ENCODE measurements at regions not wholly inside any gene's neighbourhood (a gene's known extent, or its start where the extent isn't known, plus 50 kb on each side); places are given as distances from the start of the nearest gene placed in this dataset.
"Not testable (repeated sequence)": the region's sequence is repeated elsewhere in the genome, so short reads cannot be mapped to it uniquely, and the experiment has no call there.

DNA sequence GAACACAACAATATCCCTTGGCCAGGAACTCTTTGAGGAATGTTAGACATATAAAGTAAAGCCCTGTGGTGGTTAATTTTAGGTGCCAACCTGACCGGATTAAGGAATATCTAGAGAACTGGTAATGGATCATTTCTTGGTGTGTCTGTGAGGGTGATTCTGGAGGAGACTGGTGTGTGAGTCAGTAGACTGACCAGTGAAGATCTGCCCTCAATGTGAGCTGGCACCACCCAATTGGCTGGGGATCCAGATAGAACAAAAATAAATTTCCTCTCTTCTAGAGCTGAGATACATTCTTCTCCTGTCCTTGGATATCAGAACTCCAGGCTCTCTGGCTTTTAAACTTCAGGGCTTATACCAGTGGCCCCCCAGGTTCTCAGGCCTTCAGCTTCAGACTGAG lies 56.2 kb upstream of the TNPO1 start:
- no peak for DNase-seq (ENCODE audit: low read depth)

DNA sequence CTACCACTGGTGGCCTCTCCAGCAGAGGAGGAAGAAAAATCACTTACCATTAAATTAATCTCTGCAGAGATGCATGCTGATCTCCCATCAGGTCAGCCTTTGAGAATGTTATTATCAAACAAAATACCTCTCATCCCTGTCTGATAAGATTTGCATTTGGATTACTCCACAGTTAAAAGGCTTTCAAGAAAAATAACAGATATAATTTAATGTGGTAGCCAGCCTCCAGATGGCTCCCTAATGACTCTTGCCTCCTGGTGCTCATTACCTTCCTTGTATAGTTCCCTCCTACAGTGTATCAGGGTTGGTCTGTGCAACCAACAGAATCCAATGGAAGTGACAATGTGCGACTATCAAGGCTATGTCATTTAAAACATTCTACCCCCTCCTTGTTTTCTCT lies 63.6 kb upstream of the TNPO1 start:
- DNase-seq (ENCODE audit: low read depth) = no peak

DNA sequence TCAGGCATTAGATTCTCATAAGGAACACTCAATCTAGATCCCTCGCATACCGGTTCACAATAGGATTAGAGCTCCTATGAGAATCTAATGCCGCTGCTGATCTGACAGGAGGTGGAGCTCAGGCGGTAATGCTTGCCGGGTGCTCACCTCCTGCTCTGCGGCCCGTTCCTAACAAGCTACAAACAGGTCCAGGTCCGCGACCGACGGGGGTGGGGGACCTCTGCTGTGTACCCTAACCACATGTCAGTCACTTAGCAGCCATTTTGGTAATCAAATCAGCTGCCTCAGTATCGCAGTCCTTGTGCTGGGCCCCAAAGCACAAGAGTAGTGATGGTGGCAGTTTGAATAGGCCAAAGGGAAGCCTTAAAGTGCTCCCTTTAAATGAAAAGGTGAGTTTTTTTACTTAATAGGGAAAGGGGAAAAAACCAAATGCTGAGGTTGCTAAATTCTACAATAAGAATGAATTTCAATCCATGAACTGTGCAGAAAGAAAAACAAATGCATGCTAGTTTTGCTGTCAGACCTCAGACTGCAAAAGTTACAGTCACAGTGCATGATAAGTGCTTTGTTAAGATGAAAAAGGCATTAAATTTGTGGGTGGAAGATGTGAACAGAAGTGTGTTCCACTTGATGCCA lies 67.0 kb upstream of the TNPO1 start:
- DNase-seq (ENCODE audit: low read depth) = no peak

DNA sequence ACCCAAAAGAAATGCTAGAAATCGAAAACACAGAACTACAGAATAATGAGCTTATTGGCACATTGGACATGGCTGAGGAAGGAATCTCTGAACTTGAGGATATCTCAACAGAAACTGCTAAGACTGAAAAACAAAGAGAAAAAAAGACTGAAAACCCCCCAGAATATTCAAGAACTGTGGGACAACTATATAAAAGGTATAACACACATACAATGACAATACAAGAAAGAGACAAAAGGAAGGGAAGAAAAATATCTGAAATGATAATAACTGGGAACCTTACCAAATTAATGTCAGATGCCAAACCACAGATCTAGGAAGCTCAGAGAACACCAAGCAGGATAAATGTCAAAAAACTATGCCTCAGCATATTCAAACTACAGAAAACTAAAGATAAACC lies 68.6 kb upstream of the TNPO1 start:
- no peak for DNase-seq (ENCODE audit: low read depth)

DNA sequence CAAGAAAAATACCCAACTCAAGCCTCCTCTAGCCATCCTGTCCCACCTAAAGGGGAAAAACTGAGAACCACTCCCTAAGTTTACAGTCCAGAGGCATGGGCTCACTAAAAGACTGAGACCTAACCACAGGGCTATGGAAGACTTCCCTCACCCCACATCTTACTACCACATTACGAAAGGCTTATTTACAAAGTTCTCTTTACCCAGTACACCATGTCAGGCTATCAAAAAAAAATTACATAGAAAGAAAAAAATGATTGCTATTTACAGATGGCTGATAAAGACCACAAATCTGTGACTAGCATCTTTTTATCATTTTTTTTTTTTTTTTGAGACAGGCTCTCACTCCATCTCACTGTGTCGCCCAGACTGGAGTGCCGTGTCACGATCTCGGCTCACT lies 69.7 kb upstream of the TNPO1 start:
- DNase-seq (ENCODE audit: low read depth) = no peak

DNA sequence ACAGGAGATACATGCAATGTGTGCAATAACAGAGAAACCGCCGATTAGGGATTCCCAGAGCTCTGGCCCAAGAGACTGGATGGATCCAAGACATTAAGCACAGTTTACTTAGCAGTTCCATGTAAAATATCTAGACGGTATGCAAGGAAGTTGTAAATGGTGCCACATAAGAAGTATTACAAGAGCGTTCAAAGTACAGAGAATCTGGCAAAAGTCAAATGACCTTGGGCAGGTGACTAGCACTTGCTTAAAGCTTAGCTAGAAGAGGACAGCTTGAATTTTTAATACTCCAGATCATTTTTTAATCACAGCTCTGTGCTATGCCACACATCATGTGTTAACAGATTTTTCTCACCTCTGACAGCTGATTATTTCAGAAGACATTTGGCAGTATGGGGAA lies 72.3 kb upstream of the TNPO1 start:
- no peak for DNase-seq (ENCODE audit: low read depth)

DNA sequence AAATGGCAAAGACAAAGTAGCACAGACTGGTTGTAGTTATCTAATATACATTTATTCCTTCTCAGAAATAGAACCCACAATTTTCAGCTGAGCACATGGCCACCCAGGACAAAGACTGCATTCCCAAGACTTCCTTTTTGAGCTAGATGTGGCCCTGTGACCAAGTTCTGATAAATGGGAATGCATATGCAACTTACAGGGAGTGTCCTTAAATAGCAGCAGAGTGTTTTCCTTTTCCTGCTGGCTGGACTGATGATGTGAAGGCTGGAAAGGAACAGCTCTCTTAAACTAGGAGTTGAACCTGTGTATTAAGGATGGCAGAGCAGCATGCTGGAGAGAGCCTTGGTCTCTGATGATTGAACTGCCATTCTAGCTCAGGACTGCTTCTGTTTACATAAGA lies 74.7 kb upstream of the TNPO1 start:
- DNase-seq (ENCODE audit: low read depth) = no peak

DNA sequence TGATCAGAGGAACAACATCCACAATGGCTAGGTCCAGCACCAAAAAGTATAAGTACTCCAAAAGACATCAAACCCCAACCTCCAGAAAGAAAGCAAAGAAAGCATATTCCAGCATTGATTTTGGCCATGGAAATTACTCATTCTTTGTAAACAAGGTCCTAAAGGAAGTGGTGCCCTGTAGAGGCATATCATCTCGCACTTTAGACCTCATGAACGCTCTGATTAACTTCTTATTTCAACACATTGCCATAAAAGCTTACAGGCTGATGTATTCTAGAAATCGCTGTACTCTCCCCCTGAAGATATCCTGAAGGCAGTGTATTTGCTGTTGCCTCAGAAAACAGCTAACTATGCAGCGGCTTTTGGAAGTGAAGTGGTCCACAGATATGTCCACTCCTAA lies 82.7 kb upstream of the TNPO1 start:
- no peak for DNase-seq (ENCODE audit: low read depth)

DNA sequence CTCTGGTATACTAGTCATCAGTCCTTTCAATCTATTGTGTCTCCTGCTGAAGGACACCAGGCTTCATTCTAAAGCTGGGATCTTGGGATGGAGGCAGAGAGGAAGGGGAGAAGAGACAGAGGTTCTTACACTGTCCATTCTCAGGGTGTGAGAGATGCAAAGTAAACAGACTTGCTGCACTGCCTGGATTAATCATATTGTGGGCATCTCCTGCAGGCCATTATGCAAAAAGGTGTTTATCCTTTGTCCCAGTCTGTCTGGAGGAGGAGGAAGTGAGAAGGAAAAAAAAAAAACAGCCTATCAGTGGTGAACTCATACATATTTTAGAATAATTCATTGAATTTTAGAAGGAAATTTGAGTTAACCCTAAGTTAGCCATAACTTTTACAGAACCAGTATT lies 92.9 kb upstream of the TNPO1 start:
- DNase-seq (ENCODE audit: low read depth) = no peak

DNA sequence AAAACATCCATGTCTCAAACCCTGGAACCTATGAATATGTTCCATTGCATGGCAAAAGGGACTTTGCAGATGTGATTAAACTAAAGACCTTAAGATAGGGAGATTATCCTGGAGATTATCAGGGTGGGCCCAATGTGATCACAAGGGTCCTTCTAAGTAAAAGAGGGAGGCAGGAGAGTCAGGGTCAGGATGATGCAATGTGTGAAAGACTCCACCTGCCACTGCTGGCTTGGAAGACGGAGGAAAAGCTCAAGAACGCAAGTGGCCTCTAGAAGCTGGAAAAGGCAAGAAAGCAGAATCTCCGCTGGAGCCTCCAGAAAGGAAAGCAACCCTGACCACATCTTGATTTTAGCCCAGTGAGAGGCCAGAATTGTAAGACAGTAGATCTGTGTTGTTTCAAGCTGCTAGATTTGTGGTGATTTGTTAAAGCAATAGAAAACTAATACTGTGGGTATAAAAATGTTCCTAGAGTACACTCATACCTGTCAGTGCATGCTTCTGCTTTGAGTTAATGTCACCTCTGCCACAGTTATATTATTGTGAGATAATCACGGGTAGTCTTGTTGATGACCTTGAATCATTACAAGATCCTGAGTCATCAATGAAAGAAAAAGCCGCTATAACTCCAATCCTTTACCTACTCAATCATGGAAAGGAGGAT lies 93.5 kb upstream of the TNPO1 start:
- no peak for DNase-seq (ENCODE audit: low read depth)

DNA sequence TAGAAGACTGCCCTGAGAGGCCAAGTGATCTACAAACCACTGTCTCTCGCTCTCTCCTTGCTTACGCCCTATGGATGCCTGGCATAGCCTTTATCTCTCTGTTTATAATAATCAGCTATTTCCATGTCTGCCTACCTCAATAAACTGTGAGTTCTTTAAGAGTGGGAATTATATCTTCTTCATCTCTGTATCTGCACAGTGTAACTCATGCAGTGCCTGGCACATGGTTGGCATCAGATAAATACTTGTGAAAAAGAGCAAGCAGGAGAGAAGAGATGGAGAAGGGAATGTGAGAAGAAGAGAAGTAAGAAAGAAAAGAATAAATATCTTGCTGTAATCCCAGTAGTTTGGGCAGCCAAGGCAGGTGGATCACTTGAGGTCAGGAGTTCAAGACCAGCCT lies 94.6 kb upstream of the TNPO1 start:
- DNase-seq (ENCODE audit: low read depth) = no peak

DNA sequence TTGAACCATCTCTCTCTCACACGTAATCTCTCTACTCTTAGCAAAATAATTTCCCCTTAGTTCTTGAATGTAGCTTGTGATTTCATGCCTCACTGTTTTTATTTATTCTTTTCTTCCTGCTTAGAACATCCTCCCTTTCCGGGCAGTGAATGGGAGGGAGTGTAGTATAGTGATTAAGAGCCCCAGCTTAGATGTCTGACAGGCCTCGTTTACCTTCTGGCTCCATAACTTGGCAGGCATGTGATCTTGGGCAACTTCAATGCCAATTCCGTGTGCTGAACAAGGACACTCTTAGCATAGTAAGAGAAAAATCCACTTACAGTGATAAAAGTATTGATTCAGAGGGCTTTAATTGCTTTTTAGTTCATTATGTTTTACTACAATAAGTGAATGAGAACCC lies 96.3 kb upstream of the TNPO1 start:
- no peak for DNase-seq (ENCODE audit: low read depth)

DNA sequence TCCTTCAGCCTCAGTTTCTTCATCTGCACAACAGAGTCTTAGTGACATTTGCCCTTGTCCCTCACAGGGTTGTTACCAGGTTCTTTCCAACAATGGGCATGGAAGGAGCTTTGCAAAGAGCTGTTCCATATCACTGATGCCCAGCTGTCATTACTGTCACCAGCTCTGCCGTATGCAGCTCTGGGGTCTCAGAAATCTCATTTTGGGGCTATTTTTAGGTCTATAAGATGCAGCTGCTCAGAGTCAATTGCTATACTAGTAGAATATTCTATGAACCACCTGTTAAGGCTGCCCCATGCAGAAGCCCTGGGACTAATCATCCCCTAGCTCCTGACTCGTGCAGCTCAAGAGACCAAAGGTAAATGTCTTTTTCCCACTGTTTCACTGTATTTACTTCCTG lies 105.1 kb upstream of the TNPO1 start:
- DNase-seq (ENCODE audit: low read depth) = no peak

DNA sequence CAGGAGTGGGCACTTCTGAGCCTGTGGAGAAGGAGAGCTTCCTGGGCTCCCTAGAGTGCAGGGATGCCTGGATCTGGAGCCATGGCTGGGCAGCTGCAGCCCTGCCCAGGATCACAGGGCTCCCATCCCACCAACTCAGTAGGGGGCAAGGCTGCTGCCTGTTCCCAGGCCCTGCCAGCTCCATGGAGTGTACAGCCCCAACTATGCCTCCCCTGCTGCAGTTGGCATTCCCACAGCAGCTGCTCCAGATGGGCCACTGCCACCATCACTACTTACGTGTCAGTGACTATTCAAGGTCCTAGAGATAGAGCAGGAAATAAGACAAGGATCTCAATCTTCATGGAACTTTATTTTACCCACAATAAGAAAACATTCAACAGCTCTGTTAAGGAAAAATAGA lies 107.1 kb upstream of the TNPO1 start:
- DNase-seq (ENCODE audit: low read depth) = no peak

DNA sequence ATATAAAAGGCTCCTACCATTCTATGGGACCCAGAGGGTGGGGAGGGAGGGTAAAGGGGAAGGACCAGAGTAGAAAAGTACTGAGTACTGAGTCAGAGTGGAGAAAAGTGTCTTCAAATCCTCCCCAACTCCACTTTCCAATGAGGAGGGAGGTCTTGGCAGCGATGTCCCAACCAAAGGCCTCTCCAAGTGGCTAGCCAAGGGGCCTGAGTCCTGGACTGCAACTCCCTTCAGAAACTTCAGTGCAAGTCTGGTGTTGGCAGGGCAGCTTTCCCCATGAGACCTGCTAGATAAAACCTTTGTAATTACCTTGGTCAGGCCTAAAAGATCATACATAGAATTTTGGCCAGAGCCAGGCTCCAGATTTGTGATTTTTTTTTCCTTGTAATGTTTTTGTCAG lies 111.3 kb upstream of the TNPO1 start:
- DNase-seq (ENCODE audit: low read depth) = no peak

DNA sequence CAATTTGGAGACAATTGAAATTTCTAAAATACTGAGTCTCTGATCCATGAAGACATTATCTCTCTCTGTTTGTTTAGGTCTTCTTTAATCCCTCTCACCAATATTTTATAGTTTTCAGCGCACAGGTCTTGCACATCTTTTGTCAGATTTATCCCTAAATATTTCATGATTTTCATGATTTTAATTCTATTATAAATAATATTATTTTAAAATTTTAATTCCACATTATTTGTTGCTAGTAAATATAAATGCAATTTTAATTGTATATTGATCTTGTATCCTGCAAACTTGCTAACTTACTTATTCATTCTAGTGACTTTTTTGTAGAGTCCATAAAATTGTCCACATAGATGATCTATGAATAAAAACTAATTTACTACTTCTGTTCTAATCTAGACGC lies 112.6 kb upstream of the TNPO1 start:
- no peak for DNase-seq (ENCODE audit: low read depth)

DNA sequence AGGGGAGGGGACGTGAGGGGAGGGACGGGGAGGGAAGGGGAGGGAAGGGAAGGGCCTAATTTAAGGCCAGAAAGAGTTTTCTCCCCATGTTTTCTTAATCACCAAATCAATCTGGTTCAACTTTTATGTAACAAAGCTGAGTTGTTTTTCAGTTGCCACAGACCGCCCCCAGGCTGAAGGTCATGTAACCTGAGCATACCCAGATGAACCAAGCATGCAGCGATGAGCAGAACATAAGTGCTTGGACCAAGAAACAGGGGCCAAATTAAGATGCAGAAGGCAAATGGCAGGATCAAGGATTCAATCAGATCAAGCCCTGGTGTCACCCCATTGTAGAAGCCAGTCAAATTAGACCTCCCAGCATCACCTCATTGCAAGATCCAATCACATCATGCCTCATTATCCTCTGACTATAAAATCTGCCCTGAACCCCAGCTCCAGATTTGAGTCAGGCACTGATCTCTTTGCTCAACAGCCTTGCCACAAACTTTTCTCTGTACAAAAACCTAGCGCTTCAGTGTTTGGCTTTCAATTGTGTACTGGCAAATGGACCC lies 113.5 kb upstream of the TNPO1 start:
- no peak for DNase-seq (ENCODE audit: low read depth)

DNA sequence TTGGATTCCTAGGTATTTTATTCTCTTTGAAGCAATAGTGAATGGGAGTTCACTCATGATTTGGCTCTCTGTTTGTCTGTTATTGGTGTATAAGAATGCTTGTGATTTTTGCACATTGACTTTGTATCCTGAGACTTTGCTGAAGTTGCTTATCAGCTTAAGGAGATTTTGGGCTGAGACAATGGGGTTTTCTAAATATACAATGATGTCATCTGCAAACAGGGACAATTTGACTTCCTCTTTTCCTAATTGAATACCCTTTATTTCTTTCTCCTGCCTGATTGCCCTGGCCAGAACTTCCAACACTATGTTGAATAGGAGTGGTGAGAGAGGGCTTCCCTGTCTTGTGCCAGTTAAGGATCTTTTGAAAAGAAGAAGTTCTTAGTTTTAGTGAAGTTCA lies 114.4 kb upstream of the TNPO1 start:
- DNase-seq (ENCODE audit: low read depth) = not testable (repeated sequence)

DNA sequence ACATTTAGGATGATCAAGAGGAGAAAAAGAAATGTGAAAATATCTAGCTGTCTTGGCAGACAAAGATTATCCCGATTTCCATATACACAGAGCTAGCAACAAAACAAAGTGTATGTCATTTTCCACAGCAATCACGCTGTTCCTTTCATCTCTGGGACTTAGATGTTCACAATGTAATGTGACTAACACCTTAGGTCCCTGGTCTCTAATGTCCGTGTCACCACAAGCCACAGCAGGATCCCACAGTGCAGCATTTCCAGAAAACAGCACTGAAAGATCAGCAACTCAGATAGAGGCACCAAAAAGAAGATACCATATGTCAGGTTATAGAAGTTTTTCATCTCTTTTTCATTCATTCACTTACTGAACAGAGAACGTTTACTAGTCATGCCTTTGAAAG lies 118.0 kb upstream of the TNPO1 start:
- no peak for DNase-seq (ENCODE audit: low read depth)

DNA sequence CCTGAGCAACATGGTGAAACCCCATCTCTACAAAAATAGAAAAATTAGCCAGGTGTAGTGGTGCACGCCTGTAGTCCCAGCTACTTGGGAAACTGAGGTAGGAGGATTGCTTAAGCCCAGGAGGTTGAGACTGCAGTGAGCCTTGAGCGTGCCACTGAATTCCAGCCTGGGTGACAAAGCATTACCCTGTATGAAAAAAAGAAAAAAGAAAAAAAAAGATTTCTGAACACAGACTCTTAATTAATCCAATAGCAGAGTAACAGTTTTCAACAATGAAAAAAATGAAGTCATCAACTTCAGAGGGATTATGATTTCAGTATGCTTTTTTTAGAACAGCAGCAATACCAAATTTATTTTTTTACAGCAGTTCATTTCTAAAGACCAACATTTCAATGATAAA lies 118.8 kb upstream of the TNPO1 start:
- DNase-seq (ENCODE audit: low read depth) = no peak

DNA sequence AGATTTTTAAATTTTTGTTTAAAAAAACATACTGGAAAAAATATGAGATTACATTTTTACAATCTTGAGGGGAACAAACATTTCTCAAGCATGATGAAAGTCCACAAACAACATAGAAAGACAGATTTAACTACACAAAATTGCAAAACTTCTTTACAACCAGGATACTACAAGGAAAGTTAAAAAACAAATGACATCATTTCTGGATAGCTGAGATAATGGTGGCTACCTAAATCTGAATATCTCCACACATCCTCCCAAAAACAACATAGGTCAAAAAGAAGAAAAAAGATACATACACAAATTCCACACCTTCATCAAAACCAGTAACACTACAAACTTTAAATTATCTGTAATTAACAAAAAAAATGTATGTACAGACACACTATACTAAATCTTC lies 120.8 kb upstream of the TNPO1 start:
- no peak for DNase-seq (ENCODE audit: low read depth)

DNA sequence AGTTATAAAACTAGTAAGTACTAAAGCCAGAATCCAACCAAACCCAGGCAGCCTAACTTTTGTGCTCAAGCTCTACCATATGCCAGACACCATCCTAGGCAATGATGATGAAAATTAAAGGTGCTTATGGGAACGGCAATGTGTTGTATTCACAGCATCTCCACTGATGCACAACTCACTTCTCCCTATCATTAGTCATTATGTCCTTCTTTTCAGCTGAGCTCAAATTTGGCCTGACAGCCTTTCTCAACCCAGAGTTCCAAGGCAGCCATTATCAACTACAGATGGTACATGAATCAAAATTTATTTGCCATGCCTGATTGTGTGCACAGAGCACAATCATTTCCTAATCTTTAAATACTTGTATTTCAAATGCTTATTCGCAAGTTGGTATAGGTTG lies 121.6 kb upstream of the TNPO1 start:
- DNase-seq (ENCODE audit: low read depth) = no peak

DNA sequence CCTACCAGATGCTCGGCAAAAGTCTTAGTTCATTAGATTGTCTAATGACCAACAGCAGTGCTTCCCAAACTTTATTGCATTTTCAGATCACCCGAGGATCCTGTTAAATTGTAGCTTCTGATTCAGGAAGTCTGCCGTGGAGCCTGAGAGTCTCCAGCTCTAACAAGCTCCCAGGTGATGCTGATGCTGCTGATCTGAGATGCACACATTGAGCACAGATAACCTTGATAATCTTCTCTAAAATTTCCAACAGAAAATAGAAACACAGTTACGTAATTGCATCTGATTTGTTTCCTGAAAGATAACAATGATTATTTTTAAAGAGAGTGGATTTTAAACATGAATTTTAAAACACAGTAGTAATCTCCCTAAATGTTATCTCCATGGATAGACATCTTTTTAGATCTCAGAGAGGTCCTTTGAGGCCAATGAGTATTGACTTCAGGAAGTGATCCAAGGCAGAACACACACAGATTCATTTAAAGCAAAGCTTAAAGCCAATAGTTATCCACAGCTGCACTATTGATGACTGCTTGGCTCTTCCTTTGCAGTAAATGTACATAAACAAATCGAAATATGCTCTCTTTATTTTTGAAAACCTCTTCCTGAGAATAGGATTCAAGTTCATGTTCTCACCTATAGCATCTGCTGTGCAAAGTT lies 122.8 kb upstream of the TNPO1 start:
- no peak for DNase-seq (ENCODE audit: low read depth)

All from activated gamma-delta T cell treated with anti-CD3 and anti-CD28 coated beads, Interleukin-2, amount 50 U/mL, for 16 hours (primary cell).